ENCODE measurements at regions not wholly inside any gene's neighbourhood (a gene's known extent, or its start where the extent isn't known, plus 50 kb on each side); places are given as distances from the start of the nearest gene placed in this dataset.

DNA sequence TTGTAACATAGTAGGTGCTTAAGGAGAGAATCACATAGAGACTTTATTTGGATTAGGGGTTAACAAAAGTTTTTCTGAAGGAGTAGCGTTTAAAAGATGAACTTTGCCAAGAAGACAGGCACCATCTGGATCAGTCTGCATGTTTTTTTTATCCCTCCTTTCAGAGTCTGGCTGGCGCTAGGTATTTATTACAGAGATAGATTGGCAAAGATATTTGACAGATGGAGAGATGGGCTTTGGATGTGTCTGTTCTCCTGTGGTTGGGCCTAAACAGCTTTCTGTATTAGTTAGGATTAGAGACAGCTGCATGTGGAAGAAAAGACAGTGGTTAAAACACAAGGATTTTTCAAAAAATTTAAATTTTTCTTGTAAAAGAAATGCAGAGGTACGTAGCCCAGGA lies 133.9 kb downstream of the C12orf75 start:
- H3K36me3 Mint-ChIP-seq (ENCODE audit: insufficient read depth, unreplicated experiment): no peaks in the 10 kb centered on the region
- H3K4me1 Mint-ChIP-seq (ENCODE audit: insufficient read depth, unreplicated experiment): peaks cover 9% of the 10 kb centered on the region
- H3K27me3 Mint-ChIP-seq (ENCODE audit: insufficient read depth, unreplicated experiment): no peaks in the 10 kb centered on the region
- intact Hi-C loops (cut with micrococcal nuclease): no loop called here
- H3K27ac Mint-ChIP-seq (ENCODE audit: low read depth, unreplicated experiment): no peak overlapping the region
- TF ChIP-seq, protein P1, sequence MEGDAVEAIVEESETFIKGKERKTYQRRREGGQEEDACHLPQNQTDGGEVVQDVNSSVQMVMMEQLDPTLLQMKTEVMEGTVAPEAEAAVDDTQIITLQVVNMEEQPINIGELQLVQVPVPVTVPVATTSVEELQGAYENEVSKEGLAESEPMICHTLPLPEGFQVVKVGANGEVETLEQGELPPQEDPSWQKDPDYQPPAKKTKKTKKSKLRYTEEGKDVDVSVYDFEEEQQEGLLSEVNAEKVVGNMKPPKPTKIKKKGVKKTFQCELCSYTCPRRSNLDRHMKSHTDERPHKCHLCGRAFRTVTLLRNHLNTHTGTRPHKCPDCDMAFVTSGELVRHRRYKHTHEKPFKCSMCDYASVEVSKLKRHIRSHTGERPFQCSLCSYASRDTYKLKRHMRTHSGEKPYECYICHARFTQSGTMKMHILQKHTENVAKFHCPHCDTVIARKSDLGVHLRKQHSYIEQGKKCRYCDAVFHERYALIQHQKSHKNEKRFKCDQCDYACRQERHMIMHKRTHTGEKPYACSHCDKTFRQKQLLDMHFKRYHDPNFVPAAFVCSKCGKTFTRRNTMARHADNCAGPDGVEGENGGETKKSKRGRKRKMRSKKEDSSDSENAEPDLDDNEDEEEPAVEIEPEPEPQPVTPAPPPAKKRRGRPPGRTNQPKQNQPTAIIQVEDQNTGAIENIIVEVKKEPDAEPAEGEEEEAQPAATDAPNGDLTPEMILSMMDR (IDR thresholded peaks at IDR 0.05; ENCODE audit: unreplicated experiment): no peak
- peaks cover 3% of the 10 kb centered on the region for H3K9me3 Mint-ChIP-seq (ENCODE audit: unreplicated experiment)
- BruUV-seq (replicated peaks): no TSS peak
- no peak overlapping the region for H3K4me3 Mint-ChIP-seq (ENCODE audit: unreplicated experiment)
- ChIA-PET POLR2A (no interaction called here), CTCF (no interaction called here)
- no peak for DNase-seq (ENCODE audit: unreplicated experiment)

DNA sequence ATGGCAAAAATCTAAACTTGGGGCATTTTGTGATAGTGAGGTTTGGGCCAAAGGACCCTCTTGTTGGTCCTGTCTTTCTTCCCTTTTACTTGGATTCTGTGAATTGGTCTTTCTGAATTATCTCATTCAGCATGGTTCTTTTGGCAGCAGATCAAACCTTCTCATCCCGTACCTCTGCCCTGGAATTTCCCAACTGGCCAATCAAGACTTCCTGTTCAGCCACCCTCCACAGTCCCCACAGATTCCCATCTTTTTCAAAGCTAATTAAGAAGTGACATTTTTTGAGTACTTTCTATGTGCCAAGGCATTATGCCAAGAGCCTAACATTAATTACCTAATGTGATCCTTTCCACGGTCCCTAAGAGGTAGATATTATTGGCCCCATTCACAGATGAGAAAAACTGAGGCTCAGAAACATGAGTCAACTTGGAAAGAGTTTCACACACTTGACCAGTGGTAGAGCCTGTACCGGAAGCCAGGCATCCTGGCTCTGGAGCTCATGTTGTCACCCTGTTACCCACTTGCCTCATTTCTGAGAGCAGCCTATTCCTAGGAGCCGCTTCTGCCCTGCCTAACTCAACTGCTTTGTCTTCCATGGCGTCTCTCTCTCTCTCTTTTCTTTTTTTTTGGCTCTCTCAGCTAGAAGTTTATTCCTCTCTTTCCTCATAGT lies 135.9 kb downstream of the C12orf75 start:
- TF ChIP-seq, protein P1 (IDR thresholded peaks at IDR 0.05; ENCODE audit: unreplicated experiment): no peak
- BruUV-seq (replicated peaks): no TSS peak

DNA sequence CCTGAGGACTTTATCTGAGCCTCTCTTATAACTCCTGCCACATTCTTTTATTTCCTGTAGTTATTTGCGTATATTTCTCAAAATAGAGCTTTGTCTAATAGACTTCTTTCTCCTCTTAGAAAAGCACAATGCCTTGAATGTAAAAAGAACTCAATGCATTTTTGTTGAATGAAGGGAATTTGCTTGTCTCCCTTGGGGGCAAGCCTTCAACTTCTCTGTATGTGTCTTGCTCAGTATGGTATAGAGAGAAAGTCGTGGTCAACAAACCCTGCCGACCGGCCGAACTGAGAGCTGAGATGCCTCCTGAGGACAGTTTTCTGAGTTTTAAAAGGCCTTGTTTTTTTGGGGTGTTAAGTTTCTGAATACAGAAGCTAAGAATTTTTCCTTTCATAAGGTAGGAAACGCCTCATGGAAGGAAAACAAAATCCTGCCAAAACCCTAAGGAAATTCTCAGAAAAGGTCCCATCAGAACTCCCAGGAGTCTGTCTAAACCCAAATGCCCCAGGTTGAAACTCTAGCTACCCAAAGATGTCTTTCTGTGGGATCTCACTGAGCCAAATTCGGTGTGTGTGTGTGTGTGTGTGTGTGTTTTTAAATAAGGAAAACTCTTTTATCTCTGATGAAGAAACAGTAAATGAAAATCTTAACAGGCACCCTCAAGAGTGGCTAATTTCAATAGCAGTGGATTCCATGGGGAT lies 136.6 kb downstream of the C12orf75 start:
- Mint-ChIP-seq H3K36me3 (ENCODE audit: insufficient read depth, unreplicated experiment) (no peaks in the 10 kb centered on the region), H3K4me1 (ENCODE audit: insufficient read depth, unreplicated experiment) (peaks cover 7% of the 10 kb centered on the region), H3K4me3 (ENCODE audit: unreplicated experiment) (no peak overlapping the region), H3K27ac (ENCODE audit: low read depth, unreplicated experiment) (no peak overlapping the region), H3K27me3 (ENCODE audit: insufficient read depth, unreplicated experiment) (no peaks in the 10 kb centered on the region), H3K9me3 (ENCODE audit: unreplicated experiment) (no peaks in the 10 kb centered on the region)
- intact Hi-C loops (cut with micrococcal nuclease): no loop called here
- BruUV-seq (replicated peaks): no TSS peak
- DNase-seq (ENCODE audit: unreplicated experiment): no peak
- TF ChIP-seq, protein P1 (IDR thresholded peaks at IDR 0.05; ENCODE audit: unreplicated experiment): no peak
- ChIA-PET POLR2A (interaction anchor here (0.7 to 1.1 kb wide), 3 partner anchors 18 to 184 kb away, joined by 3 read pairs; no protein-coding TSS in a partner anchor), CTCF (interaction anchor here (0.6 to 1.0 kb wide), 2 partner anchors 47 to 363 kb away, joined by 3 to 4 read pairs; no protein-coding TSS in a partner anchor)

More for the DNA sequence above, 135.9 kb downstream of the C12orf75 start:
- Mint-ChIP-seq H3K4me3 (ENCODE audit: unreplicated experiment) (no peak overlapping the region), H3K27ac (ENCODE audit: low read depth, unreplicated experiment) (no peak overlapping the region), H3K36me3 (ENCODE audit: insufficient read depth, unreplicated experiment) (no peaks in the 10 kb centered on the region), H3K4me1 (ENCODE audit: insufficient read depth, unreplicated experiment) (peaks cover 9% of the 10 kb centered on the region), H3K9me3 (ENCODE audit: unreplicated experiment) (no peaks in the 10 kb centered on the region), H3K27me3 (ENCODE audit: insufficient read depth, unreplicated experiment) (no peaks in the 10 kb centered on the region)
- intact Hi-C loops (cut with micrococcal nuclease): no loop called here
- ChIA-PET POLR2A (interaction anchor here (0.7 to 1.1 kb wide), 3 partner anchors 19 to 184 kb away, joined by 3 read pairs; no protein-coding TSS in a partner anchor), CTCF (interaction anchor here (0.6 to 1.0 kb wide), 2 partner anchors 46 to 363 kb away, joined by 3 to 4 read pairs; no protein-coding TSS in a partner anchor)
- DNase-seq (ENCODE audit: unreplicated experiment): no peak

DNA sequence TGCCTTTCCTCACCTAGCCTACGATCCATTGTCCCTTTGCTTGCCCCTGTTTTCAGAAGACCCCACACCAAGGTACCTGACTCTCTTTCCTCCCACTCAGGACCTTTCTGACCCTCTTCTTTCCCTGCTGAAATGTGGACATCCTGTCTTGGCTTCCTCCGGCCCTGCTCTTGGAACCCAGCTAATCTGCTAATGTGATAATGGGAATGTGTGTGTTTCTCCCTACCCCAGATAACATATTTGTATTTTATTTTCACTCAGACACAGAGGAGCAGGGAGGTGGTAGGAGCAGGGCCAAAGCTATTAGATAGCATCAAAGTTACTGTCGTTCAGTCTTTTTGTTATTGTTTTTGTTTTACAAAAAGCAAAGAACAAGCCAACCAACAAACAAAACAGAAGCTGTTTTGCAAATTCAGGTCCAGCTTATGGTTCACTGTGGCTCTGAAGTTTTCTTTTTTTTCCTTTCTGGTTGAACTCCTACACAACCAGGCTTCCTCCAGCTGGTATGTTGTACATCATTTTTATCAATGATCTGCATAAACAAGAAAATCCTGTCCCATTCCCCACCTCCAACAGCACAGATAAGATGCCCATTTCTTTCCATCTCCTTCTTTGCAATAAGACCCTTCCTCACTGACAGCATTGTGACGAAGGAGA lies 137.3 kb downstream of the C12orf75 start:
- H3K36me3 Mint-ChIP-seq (ENCODE audit: insufficient read depth, unreplicated experiment): no peaks in the 10 kb centered on the region
- TF ChIP-seq, protein P1 (IDR thresholded peaks at IDR 0.05; ENCODE audit: unreplicated experiment): no peak
- BruUV-seq (replicated peaks): no TSS peak
- no peaks in the 10 kb centered on the region for H3K9me3 Mint-ChIP-seq (ENCODE audit: unreplicated experiment)
- no peaks in the 10 kb centered on the region for H3K4me1 Mint-ChIP-seq (ENCODE audit: insufficient read depth, unreplicated experiment)
- H3K4me3 Mint-ChIP-seq (ENCODE audit: unreplicated experiment): no peak overlapping the region
- ChIA-PET POLR2A (interaction anchor here (0.7 kb wide), 1 partner anchor 17 kb away, joined by 3 read pairs; no protein-coding TSS in a partner anchor), CTCF (no interaction called here)
- DNase-seq (ENCODE audit: unreplicated experiment): no peak
- no peaks in the 10 kb centered on the region for H3K27me3 Mint-ChIP-seq (ENCODE audit: insufficient read depth, unreplicated experiment)
- intact Hi-C loops (cut with micrococcal nuclease): no loop called here
- H3K27ac Mint-ChIP-seq (ENCODE audit: low read depth, unreplicated experiment): no peak overlapping the region

All from MCF 10A (cell line).